Erythroblast (primary cell): ENCODE measurements at regions not wholly inside any gene's neighbourhood (a gene's known extent, or its start where the extent isn't known, plus 50 kb on each side); places are given as distances from the start of the nearest gene placed in this dataset.

ENCODE experiments used
- GATA1 ChIP-seq: IDR thresholded peaks from 2 replicates; pipeline ENCODE4 v1.6.1; 2011; ENCODE audit warnings: low read depth, mild to moderate bottlenecking, control low read depth, low read length, moderate library complexity
- POLR2A ChIP-seq: IDR thresholded peaks from 2 replicates; pipeline ENCODE4 v1.6.1; 2011; ENCODE audit warnings: mild to moderate bottlenecking, low read length

DNA sequence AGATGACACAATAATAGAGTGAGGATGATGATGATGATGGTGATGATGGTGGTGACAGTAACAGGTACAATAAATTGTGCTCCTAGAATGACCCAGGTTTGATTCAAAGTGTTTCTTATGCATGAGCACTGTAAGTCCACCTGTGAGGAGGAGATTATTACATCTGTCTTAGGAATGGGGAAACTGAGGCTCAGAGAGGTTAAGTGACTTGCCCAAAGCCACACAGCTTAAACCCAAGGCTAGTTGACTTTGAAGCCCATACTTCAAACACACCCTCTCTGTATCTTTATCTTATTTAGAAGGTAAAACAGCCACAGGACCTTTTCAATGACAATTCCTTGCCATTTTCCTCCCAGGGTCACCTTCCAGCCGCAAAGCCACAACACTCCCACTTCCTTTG, 88.9 kb downstream of the MIAT start:
- TF ChIP-seq POLR2A = no peak
- no peak for TF ChIP-seq GATA1
